PC-9 (cell line): ENCODE measurements at regions not wholly inside any gene's neighbourhood (a gene's known extent, or its start where the extent isn't known, plus 50 kb on each side); places are given as distances from the start of the nearest gene placed in this dataset.

Source experiments
- BruUV-seq: library from RNA; stranded (reverse); fragments of 400-500 nt; replicated peaks from 2 replicates; lab custom pipeline; 2021; lab: Mats Ljungman, UMichigan
- CTCF ChIA-PET: fragments of 300-600 bp; sonication (Branson Sonifier 250); formaldehyde crosslinking; loops from one replicate; lab custom pipeline; 2022; ENCODE audit warnings: antibody characterized with exemption; lab: Charles Lee
- POLR2A ChIA-PET: fragments of 300-600 bp; sonication (Branson Sonifier 250); formaldehyde crosslinking; loops from one replicate; lab custom pipeline; 2022; ENCODE audit warnings: antibody characterized with exemption; ENCODE audit not compliant: unreplicated experiment; lab: Charles Lee
- DNase-seq, 2 experiments: peaks; one replicate each; pipeline versions ENCODE4 v3.0.0 to v3.0.0-alpha.2; 2015 to 2022; ENCODE audit warnings: mixed read lengths in 1 of 2
- H2AFZ ChIP-seq: fragments of 200-600 bp; sonication (generic); 2 replicates; pipeline ENCODE4 v1.8.1; 2017; ENCODE audit warnings: antibody characterized with exemption
- H3F3A ChIP-seq: fragments of 200-600 bp; sonication (generic); 2 replicates; pipeline ENCODE4 v1.8.1; 2017; ENCODE audit warnings: antibody characterized with exemption, mild to moderate bottlenecking, low read depth; ENCODE audit not compliant: insufficient read depth
- H3K27ac ChIP-seq: fragments of 200-600 bp; sonication (generic); 2 replicates; pipeline ENCODE4 v1.6.1; 2016; ENCODE audit warnings: mixed run types
- H3K27me3 ChIP-seq: fragments of 200-600 bp; sonication (generic); 2 replicates; pipeline ENCODE4 v1.6.1; 2016; ENCODE audit warnings: low read depth, mixed run types; ENCODE audit not compliant: insufficient read depth
- H3K36me3 ChIP-seq: fragments of 200-600 bp; sonication (generic); 2 replicates; pipeline ENCODE4 v1.6.1; 2016; ENCODE audit warnings: low read depth, mixed run types
- H3K4me1 ChIP-seq: fragments of 200-600 bp; sonication (generic); replicated peaks from 2 replicates; pipeline ENCODE4 v1.6.1; 2016; ENCODE audit warnings: mixed run types; ENCODE audit not compliant: insufficient read depth
- H3K4me2 ChIP-seq: fragments of 200-600 bp; sonication (generic); 2 replicates; pipeline ENCODE4 v1.6.1; 2017; ENCODE audit warnings: mixed run types
- H3K4me3 ChIP-seq: fragments of 200-600 bp; sonication (generic); 2 replicates; pipeline ENCODE4 v1.6.1; 2016; ENCODE audit warnings: mixed run types
- H3K79me2 ChIP-seq: fragments of 200-600 bp; sonication (generic); 2 replicates; pipeline ENCODE4 v1.6.1; 2017; ENCODE audit warnings: low read depth, mixed run types
- H3K9me2 ChIP-seq: fragments of 200-600 bp; sonication (generic); 2 replicates; pipeline ENCODE4 v1.8.1; 2017; ENCODE audit warnings: mild to moderate bottlenecking; ENCODE audit not compliant: insufficient read depth
- H3K9me3 ChIP-seq: fragments of 200-600 bp; sonication (generic); 2 replicates; pipeline ENCODE4 v1.8.1; 2016; ENCODE audit warnings: low read depth; ENCODE audit not compliant: insufficient read depth
- H4K20me1 ChIP-seq: fragments of 200-600 bp; sonication (generic); 2 replicates; pipeline ENCODE4 v1.8.1; 2017; ENCODE audit not compliant: insufficient read depth
- CTCF ChIP-seq: fragments of 200-600 bp; sonication (generic); conservative IDR thresholded peaks from 2 replicates; pipeline ENCODE4 v1.6.1; 2017; ENCODE audit warnings: mixed run types, antibody characterized with exemption, mild to moderate bottlenecking, moderate library complexity
- EZH2 ChIP-seq: fragments of 200-600 bp; sonication (generic); IDR thresholded peaks from 2 replicates; pipeline ENCODE4 v1.8.0; 2017; ENCODE audit warnings: antibody characterized with exemption, low read depth
- intact Hi-C: fragments of 100-400 bp; cut with micrococcal nuclease; formaldehyde crosslinking; loops from one replicate; pipeline ENCODE4 v1.10.0; 2022; ENCODE audit not compliant: unreplicated experiment

- Histone ChIP-seq H2AFZ (no peak overlapping the region), H3K36me3 (no peaks in the 10 kb centered on the region), H3K27ac (no peak overlapping the region), H3K4me3 (no peak overlapping the region), H3K9me2 (no peaks in the 10 kb centered on the region; the same call in 1 of the 2 replicates), H3K4me1 (no peaks in the 10 kb centered on the region), H3K9me3 (no peaks in the 10 kb centered on the region), H4K20me1 (peaks cover 5% of the 10 kb centered on the region; the same call in 1 of the 2 replicates), H3K79me2 (no peaks in the 10 kb centered on the region), H3K4me2 (no peak overlapping the region), H3F3A (no peaks in the 10 kb centered on the region), H3K27me3 (no peaks in the 10 kb centered on the region)
- DNase-seq = no peak
- ChIA-PET POLR2A (no interaction called here), CTCF (no interaction called here)
- intact Hi-C loops = no loop called here
- no peak for TF ChIP-seq CTCF
- no peak for TF ChIP-seq EZH2
- no TSS peak for BruUV-seq
These were observed 543.3 kb upstream of the CHORDC1 start for GRCh38 chr11:90766121-90766520.

GRCh38 chr11:90764691-90765090 is 541.8 kb upstream of the CHORDC1 start:
- CTCF ChIA-PET = no interaction called here
- no peaks in the 10 kb centered on the region for H3K9me3 ChIP-seq

GRCh38 chr11:90757849-90758494 is 535.1 kb upstream of the CHORDC1 start:
- intact Hi-C loops = no loop called here

More at GRCh38 chr11:90764691-90765090, 541.8 kb upstream of the CHORDC1 start:
- Histone ChIP-seq H2AFZ (0 out of 2 replicates have a peak overlapping the region, but pooled peaks have one; percentile 2), H3K4me1 (no peaks in the 10 kb centered on the region), H4K20me1 (peaks cover 5% of the 10 kb centered on the region; the same call in 1 of the 2 replicates), H3K4me2 (no peak overlapping the region), H3K27ac (no peak overlapping the region), H3K4me3 (no peak overlapping the region), H3K79me2 (no peaks in the 10 kb centered on the region), H3K9me2 (no peaks in the 10 kb centered on the region; the same call in 1 of the 2 replicates), H3K27me3 (no peaks in the 10 kb centered on the region), H3F3A (no peaks in the 10 kb centered on the region), H3K36me3 (no peaks in the 10 kb centered on the region)
- DNase-seq = no peak
- POLR2A ChIA-PET = no interaction called here
- no peak for TF ChIP-seq EZH2
- TF ChIP-seq CTCF = no peak
- BruUV-seq = no TSS peak
- intact Hi-C loops = no loop called here

More at GRCh38 chr11:90757849-90758494, 535.1 kb upstream of the CHORDC1 start:
- no peaks in the 10 kb centered on the region for H3F3A ChIP-seq
- POLR2A ChIA-PET = no interaction called here
- no peak for TF ChIP-seq EZH2
- no peak for TF ChIP-seq CTCF
- H3K27me3 ChIP-seq = no peaks in the 10 kb centered on the region
- H3K9me2 ChIP-seq = 0 out of 2 replicates have a peak, but pooled peaks cover 3% of the 10 kb centered on the region
- CTCF ChIA-PET = no interaction called here
- H2AFZ ChIP-seq = no peak overlapping the region
- H4K20me1 ChIP-seq = no peaks in the 10 kb centered on the region
- H3K4me1 ChIP-seq = no peaks in the 10 kb centered on the region
- no peaks in the 10 kb centered on the region for H3K9me3 ChIP-seq
- no peaks in the 10 kb centered on the region for H3K36me3 ChIP-seq
- BruUV-seq = no TSS peak
- no peak for DNase-seq
- no peak overlapping the region for H3K27ac ChIP-seq
- H3K4me3 ChIP-seq = no peak overlapping the region
- no peak overlapping the region for H3K4me2 ChIP-seq
- H3K79me2 ChIP-seq = no peaks in the 10 kb centered on the region
